HG03095 (cell line): ENCODE measurements at regions not wholly inside any gene's neighbourhood (a gene's known extent, or its start where the extent isn't known, plus 50 kb on each side); places are given as distances from the start of the nearest gene placed in this dataset.

Experiments
- ATAC-seq: cut with Tn5 transposase; IDR thresholded peaks from one replicate; pipeline ENCODE4 v1.9.1; 2021; ENCODE audit warnings: moderate library complexity; ENCODE audit not compliant: unreplicated experiment

- ATAC-seq, result no peak
Measured at GRCh38 chr7:148950806-148951205, 66.7 kb upstream of the EZH2 start.

DNA sequence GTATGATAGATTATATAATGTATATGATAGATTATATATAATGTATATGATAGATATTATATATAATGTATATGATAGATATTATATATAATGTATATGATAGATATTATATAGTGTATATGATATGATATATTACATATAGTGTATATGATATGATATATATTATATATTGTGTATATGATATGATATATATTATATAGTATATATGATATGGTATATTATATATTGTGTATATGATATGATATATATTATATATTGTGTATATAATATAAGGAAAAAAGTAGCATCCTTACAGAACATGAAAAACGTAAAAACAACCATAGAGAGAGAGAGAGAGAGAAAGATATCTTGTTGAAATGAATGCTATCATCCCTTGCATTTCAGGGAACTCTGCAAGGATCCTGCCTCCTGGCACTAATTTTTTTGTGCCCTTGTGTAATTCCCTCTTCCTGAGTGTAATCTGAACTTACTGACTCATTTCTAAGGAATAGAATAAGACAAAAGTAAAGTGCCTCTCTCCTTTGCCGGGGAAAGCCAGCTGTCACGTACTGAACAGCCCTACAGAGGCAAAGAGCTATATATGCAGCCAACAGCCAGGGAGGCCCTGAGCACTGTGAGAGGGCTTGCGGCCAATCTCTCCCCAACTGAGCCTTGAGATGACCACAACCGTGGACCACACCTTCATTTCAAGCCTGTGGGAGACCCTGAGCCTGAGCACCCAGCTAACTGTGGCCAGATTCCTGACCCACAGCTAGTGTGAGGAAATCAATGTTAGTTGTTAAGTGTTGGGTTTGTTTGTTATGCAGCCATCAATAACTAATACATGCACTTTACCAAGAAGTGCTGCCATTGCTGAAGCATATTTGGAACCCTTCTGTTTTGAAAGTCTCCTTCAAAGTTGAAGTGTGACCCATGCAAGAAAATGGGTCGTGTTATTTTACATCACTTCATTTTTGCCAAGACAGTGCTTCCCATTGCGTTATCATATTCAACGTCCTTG, 61.1 kb upstream of the EZH2 start:
- no peak for ATAC-seq

DNA sequence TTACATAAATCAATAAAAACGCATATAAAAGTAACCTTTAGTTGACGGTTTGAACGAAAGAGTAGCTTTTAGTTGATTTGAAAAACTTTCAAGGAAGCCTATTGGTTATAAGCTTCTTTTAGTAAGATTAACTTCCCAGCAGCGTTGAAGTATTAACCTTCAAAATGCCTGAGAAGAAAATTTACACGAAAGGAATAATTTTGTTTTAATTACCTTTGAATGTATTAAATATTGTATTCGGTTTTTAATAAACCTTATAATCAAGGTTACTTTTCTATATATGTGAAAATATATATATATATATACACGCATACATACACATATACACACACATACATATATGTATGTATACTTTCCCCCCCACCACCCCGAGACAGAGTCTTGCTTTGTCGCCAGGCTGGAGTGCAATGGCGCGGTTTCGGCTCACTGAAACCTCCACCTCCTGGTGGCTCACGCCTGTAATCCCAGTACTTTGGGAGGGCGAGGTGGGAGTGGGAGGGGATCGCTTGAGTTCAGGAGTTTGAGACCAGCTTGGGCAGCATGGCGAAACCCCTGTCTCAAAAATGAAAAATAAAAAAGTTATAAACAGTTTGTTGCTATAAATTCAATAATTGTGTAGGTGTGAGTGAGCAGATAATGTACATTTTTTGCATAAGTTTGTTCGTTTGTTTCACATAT, 57.6 kb upstream of the EZH2 start:
- ATAC-seq, result peak; percentile 47

GRCh38 chr7:148940702-148941597, 56.9 kb upstream of the EZH2 start:
- ATAC-seq, result peak; percentile 62

GRCh38 chr7:148939128-148939755, 55.2 kb upstream of the EZH2 start:
- no peak for ATAC-seq

GRCh38 chr7:148935451-148935850, 51.4 kb upstream of the EZH2 start:
- ATAC-seq, result no peak
